Nephron (organoid): ENCODE measurements at regions not wholly inside any gene's neighbourhood (a gene's known extent, or its start where the extent isn't known, plus 50 kb on each side); places are given as distances from the start of the nearest gene placed in this dataset.
"Not testable (repeated sequence)": the region's sequence is repeated elsewhere in the genome, so short reads cannot be mapped to it uniquely, and the experiment has no call there.

Experiments used
- H3K27ac Mint-ChIP-seq, 3 experiments: 2 replicates each; pipeline ENCODE4 v1.8.0; 2020; ENCODE audit warnings: mixed read lengths in 3 of 3, mild to moderate bottlenecking in 2 of 3, moderate library complexity in 1 of 3
- H3K27me3 Mint-ChIP-seq: 2 replicates; pipeline ENCODE4 v1.8.0; 2021; ENCODE audit warnings: low read depth, mild to moderate bottlenecking, moderate library complexity, mixed read lengths
- H3K36me3 Mint-ChIP-seq: 2 replicates; pipeline ENCODE4 v1.8.0; 2020; ENCODE audit warnings: low read depth, mixed read lengths
- H3K4me1 Mint-ChIP-seq: 2 replicates; pipeline ENCODE4 v1.8.0; 2020; ENCODE audit warnings: mixed read lengths
- H3K4me3 Mint-ChIP-seq, 3 experiments: 2 replicates each; pipeline ENCODE4 v1.8.0; 2020; ENCODE audit warnings: mild to moderate bottlenecking in 3 of 3, mixed read lengths in 3 of 3, moderate library complexity in 2 of 3
- H3K9me3 Mint-ChIP-seq: 2 replicates; pipeline ENCODE4 v1.8.0; 2020; ENCODE audit warnings: mixed read lengths
- CTCF ChIP-seq, 3 experiments: fragments of 200-600 bp; sonication (generic); IDR thresholded peaks; one replicate each; pipeline ENCODE4 v1.5.0; 2021; ENCODE audit warnings: antibody characterized with exemption in 3 of 3; ENCODE audit not compliant: unreplicated experiment in 3 of 3

GRCh38 chr9:90142580-90142979 lies 500.0 kb downstream of the DIRAS2 start:
- no peak overlapping the region for H3K4me3 Mint-ChIP-seq
- H3K4me1 Mint-ChIP-seq: no peaks in the 10 kb centered on the region
- peak; percentile 45 to 69 (median 49) for TF ChIP-seq CTCF (IDR thresholded peaks at IDR 0.05; ENCODE audit: unreplicated experiment in 3 of 3)
- peaks cover 10% of the 10 kb centered on the region for H3K9me3 Mint-ChIP-seq
- H3K27me3 Mint-ChIP-seq: peaks cover 9% of the 10 kb centered on the region
- H3K27ac Mint-ChIP-seq: no peak overlapping the region
- H3K36me3 Mint-ChIP-seq: no peaks in the 10 kb centered on the region

- peaks cover 11% of the 10 kb centered on the region for H3K9me3 Mint-ChIP-seq
- no peak overlapping the region for H3K27ac Mint-ChIP-seq
- H3K27me3 Mint-ChIP-seq: no peaks in the 10 kb centered on the region
- no peaks in the 10 kb centered on the region for H3K4me1 Mint-ChIP-seq
- no peak for TF ChIP-seq CTCF (IDR thresholded peaks at IDR 0.05; ENCODE audit: unreplicated experiment in 3 of 3)
- no peaks in the 10 kb centered on the region for H3K36me3 Mint-ChIP-seq
- no peak overlapping the region for H3K4me3 Mint-ChIP-seq
Measured at GRCh38 chr9:90147426-90147825, 495.2 kb downstream of the DIRAS2 start.

- Mint-ChIP-seq H3K36me3 (no peaks in the 10 kb centered on the region), H3K4me3 (no peak overlapping the region), H3K9me3 (peaks cover 3% of the 10 kb centered on the region), H3K27ac (no peak overlapping the region), H3K4me1 (no peaks in the 10 kb centered on the region), H3K27me3 (peaks cover 3% of the 10 kb centered on the region)
- no peak for TF ChIP-seq CTCF (IDR thresholded peaks at IDR 0.05; ENCODE audit: unreplicated experiment in 3 of 3)
Measured at GRCh38 chr9:90156318-90156717, 486.3 kb downstream of the DIRAS2 start.

- H3K4me3 Mint-ChIP-seq: no peak overlapping the region
- no peaks in the 10 kb centered on the region for H3K9me3 Mint-ChIP-seq
- H3K4me1 Mint-ChIP-seq: no peaks in the 10 kb centered on the region
- TF ChIP-seq CTCF (IDR thresholded peaks at IDR 0.05; ENCODE audit: unreplicated experiment in 3 of 3): no peak
- H3K27me3 Mint-ChIP-seq: peaks cover 3% of the 10 kb centered on the region
- H3K27ac Mint-ChIP-seq: no peak overlapping the region
- no peaks in the 10 kb centered on the region for H3K36me3 Mint-ChIP-seq
Measured at GRCh38 chr9:90162326-90162725, 480.3 kb downstream of the DIRAS2 start.

GRCh38 chr9:90162819-90163218 lies 479.8 kb downstream of the DIRAS2 start:
- Mint-ChIP-seq H3K27ac (no peak overlapping the region), H3K36me3 (no peaks in the 10 kb centered on the region), H3K9me3 (no peaks in the 10 kb centered on the region), H3K27me3 (peaks cover 3% of the 10 kb centered on the region), H3K4me1 (no peaks in the 10 kb centered on the region), H3K4me3 (no peak overlapping the region)
- TF ChIP-seq CTCF (IDR thresholded peaks at IDR 0.05; ENCODE audit: unreplicated experiment in 3 of 3): no peak

- H3K27ac Mint-ChIP-seq: no peak overlapping the region
- no peaks in the 10 kb centered on the region for H3K27me3 Mint-ChIP-seq
- no peaks in the 10 kb centered on the region for H3K9me3 Mint-ChIP-seq
- no peak overlapping the region for H3K4me3 Mint-ChIP-seq
- H3K4me1 Mint-ChIP-seq: no peaks in the 10 kb centered on the region
- no peak for TF ChIP-seq CTCF (IDR thresholded peaks at IDR 0.05; ENCODE audit: unreplicated experiment in 3 of 3)
- no peaks in the 10 kb centered on the region for H3K36me3 Mint-ChIP-seq
Measured at GRCh38 chr9:90165281-90165680, 477.3 kb downstream of the DIRAS2 start.

GRCh38 chr9:90166374-90166773 lies 476.2 kb downstream of the DIRAS2 start:
- not testable (repeated sequence) for H3K27me3 Mint-ChIP-seq, H3K36me3 Mint-ChIP-seq, H3K4me1 Mint-ChIP-seq, H3K4me3 Mint-ChIP-seq, H3K9me3 Mint-ChIP-seq
- H3K27ac Mint-ChIP-seq: peak overlapping the region in 1 of 3 experiments; percentile 11
